ENCODE measurements at regions not wholly inside any gene's neighbourhood (a gene's known extent, or its start where the extent isn't known, plus 50 kb on each side); places are given as distances from the start of the nearest gene placed in this dataset.

DNA sequence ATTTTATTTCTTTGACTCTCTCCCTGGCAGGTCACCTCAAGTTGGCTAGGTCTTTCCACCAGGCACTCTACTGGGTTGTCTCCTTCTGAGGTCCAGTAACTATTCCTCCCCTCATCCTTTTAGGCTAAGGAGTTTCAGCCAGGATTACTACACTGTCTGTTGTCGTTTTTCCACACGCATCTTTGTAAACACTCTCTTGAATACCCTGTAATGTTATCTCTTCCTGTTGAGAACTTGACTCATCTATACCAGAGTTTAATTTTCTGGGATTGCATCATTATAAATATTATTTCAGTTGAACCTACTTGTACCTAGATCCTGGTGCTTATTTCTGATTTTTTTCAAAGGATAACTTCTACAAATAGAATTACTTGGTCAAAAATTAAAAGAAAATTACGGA, 138.3 kb downstream of the SQOR start:
- TF ChIP-seq, protein P1, sequence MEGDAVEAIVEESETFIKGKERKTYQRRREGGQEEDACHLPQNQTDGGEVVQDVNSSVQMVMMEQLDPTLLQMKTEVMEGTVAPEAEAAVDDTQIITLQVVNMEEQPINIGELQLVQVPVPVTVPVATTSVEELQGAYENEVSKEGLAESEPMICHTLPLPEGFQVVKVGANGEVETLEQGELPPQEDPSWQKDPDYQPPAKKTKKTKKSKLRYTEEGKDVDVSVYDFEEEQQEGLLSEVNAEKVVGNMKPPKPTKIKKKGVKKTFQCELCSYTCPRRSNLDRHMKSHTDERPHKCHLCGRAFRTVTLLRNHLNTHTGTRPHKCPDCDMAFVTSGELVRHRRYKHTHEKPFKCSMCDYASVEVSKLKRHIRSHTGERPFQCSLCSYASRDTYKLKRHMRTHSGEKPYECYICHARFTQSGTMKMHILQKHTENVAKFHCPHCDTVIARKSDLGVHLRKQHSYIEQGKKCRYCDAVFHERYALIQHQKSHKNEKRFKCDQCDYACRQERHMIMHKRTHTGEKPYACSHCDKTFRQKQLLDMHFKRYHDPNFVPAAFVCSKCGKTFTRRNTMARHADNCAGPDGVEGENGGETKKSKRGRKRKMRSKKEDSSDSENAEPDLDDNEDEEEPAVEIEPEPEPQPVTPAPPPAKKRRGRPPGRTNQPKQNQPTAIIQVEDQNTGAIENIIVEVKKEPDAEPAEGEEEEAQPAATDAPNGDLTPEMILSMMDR (conservative IDR thresholded peaks at IDR 0.05; ENCODE audit: low read length) = no peak
- no peak for DNase-seq (ENCODE audit: low read depth)
- H3K4me3 ChIP-seq (ENCODE audit: low read length) = no peak overlapping the region

GRCh38 chr15:45776772-45777171, 141.9 kb downstream of the SQOR start:
- no peak overlapping the region for H3K4me3 ChIP-seq (ENCODE audit: low read length)
- TF ChIP-seq, protein P1 (conservative IDR thresholded peaks at IDR 0.05; ENCODE audit: low read length) = no peak
- DNase-seq (ENCODE audit: low read depth) = no peak

GRCh38 chr15:45777781-45778180, 143.0 kb downstream of the SQOR start:
- TF ChIP-seq, protein P1 (conservative IDR thresholded peaks at IDR 0.05; ENCODE audit: low read length) = no peak
- H3K4me3 ChIP-seq (ENCODE audit: low read length) = no peak overlapping the region
- no peak for DNase-seq (ENCODE audit: low read depth)

- TF ChIP-seq, protein P1 (conservative IDR thresholded peaks at IDR 0.05; ENCODE audit: low read length) = no peak
- DNase-seq (ENCODE audit: low read depth) = no peak
- H3K4me3 ChIP-seq (ENCODE audit: low read length) = no peak overlapping the region
Observed at GRCh38 chr15:45780352-45780751, 145.5 kb downstream of the SQOR start.

- DNase-seq (ENCODE audit: low read depth) = no peak
- H3K4me3 ChIP-seq (ENCODE audit: low read length) = no peak overlapping the region
- TF ChIP-seq, protein P1 (conservative IDR thresholded peaks at IDR 0.05; ENCODE audit: low read length) = no peak
Observed at GRCh38 chr15:45784656-45785055, 149.8 kb downstream of the SQOR start.

DNA sequence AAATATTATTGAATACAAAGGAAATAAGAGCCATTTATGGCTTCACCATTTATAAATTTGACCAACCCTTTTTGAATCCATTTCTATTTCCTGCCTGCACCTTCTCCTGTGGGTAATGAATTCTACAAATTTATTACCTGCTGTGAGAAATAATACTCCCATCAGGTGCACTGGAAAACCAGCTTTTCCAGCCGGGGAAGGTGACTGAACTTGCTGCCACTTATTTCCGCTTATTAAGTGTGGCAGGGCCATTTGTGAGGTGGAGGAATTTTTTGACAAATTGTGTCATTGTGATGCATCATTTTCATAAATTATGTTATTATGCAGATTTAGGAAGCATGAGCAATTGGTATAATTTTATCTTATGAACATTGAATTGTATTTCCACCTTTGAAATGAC, 151.1 kb downstream of the SQOR start:
- H3K4me3 ChIP-seq (ENCODE audit: low read length) = no peak overlapping the region
- TF ChIP-seq, protein P1 (conservative IDR thresholded peaks at IDR 0.05; ENCODE audit: low read length) = no peak
- no peak for DNase-seq (ENCODE audit: low read depth)

GRCh38 chr15:45790325-45790943, 155.6 kb downstream of the SQOR start:
- peak; percentile 11 for DNase-seq (ENCODE audit: low read depth)
- H3K4me3 ChIP-seq (ENCODE audit: low read length) = no peak overlapping the region
- TF ChIP-seq, protein P1 (conservative IDR thresholded peaks at IDR 0.05; ENCODE audit: low read length) = peak; percentile 58
